A549 (cell line): ENCODE measurements at regions not wholly inside any gene's neighbourhood (a gene's known extent, or its start where the extent isn't known, plus 50 kb on each side); places are given as distances from the start of the nearest gene placed in this dataset.

Source experiments
- ATAC-seq, 2 experiments: fragments of 200-7000 bp in 1 of 2; fragments of >200 bp in 1 of 2; cut with Nextera tagmentation in 1 of 2; cut with Tn5 transposase in 1 of 2; 3 replicates each; pipeline versions ENCODE4 v1.8.0 to v1.9.1; 2018 to 2020; ENCODE audit warnings: mild to moderate bottlenecking in 1 of 2, moderate library complexity in 1 of 2
- CTCF ChIA-PET: fragments of 300-600 bp; sonication (Branson Sonifier 250); formaldehyde crosslinking; extraction: SDS; loops from one replicate; lab custom pipeline; 2021; ENCODE audit warnings: antibody characterized with exemption, inconsistent platforms; lab: Yijun Ruan, JAX
- POLR2A ChIA-PET: fragments of 350-600 bp; formaldehyde crosslinking; extraction: SDS; loops from one replicate; lab custom pipeline; 2021; ENCODE audit warnings: antibody characterized with exemption, inconsistent platforms; lab: Yijun Ruan, JAX
- DNase-seq, 2 experiments: peaks; one replicate each; pipeline versions ENCODE4 v3.0.0 to v3.0.0-alpha.2; 2011 to 2016; ENCODE audit warnings: low read depth in 1 of 2, low spot score in 1 of 2
- FAIRE-seq: peaks from 2 replicates; lab custom pipeline; 2011; peaks lifted over from hg19 to GRCh38; lab: Jason Lieb, UNC
- H3K27ac ChIP-seq, 2 experiments: fragments of >200 bp; sonication (Bioruptor Twin); formaldehyde crosslinking; 3 replicates each; pipeline ENCODE4 v1.5.1; 2016 to 2017
- H3K4me1 ChIP-seq: fragments of >200 bp; sonication (Bioruptor Twin); formaldehyde crosslinking; 3 replicates; pipeline ENCODE4 v1.6.1; 2016
- H3K4me2 ChIP-seq: fragments of >200 bp; sonication (Bioruptor Twin); formaldehyde crosslinking; 3 replicates; pipeline ENCODE4 v1.6.1; 2016
- H3K4me3 ChIP-seq: fragments of >200 bp; sonication (Bioruptor Twin); formaldehyde crosslinking; 3 replicates; pipeline ENCODE4 v1.5.1; 2016
- H3K9me3 ChIP-seq: fragments of >200 bp; sonication (Bioruptor Twin); formaldehyde crosslinking; 3 replicates; pipeline ENCODE4 v1.6.1; 2016
- CEBPB ChIP-seq, 2 experiments: fragments of >200 bp in 1 of 2; sonication (Bioruptor Twin) in 1 of 2; formaldehyde crosslinking in 1 of 2; IDR thresholded peaks; 2 replicates each; pipeline ENCODE4 v1.6.1; 2012 to 2016
- CHD2 ChIP-seq: fragments of 150-350 bp; IDR thresholded peaks from 2 replicates; pipeline ENCODE4 v1.6.1; 2014; ENCODE audit warnings: low read length; ENCODE audit not compliant: partially characterized antibody
- CHD4 ChIP-seq: fragments of 200-600 bp; sonication (generic); IDR thresholded peaks from 2 replicates; pipeline ENCODE4 v1.6.1; 2016; ENCODE audit warnings: antibody characterized with exemption, mild to moderate bottlenecking, borderline replicate concordance
- EHF ChIP-seq: fragments of 250-450 bp; sonication (Bioruptor Pico); IDR thresholded peaks from 2 replicates; pipeline ENCODE4 v1.5.0; 2020; ENCODE audit warnings: mild to moderate bottlenecking
- FOSL2 ChIP-seq, 2 experiments: fragments of 450-650 bp in 1 of 2; fragments of >200 bp in 1 of 2; sonication (Bioruptor Twin) in 1 of 2; formaldehyde crosslinking; IDR thresholded peaks; 2 replicates each; pipeline versions ENCODE4 v1.5.0 to v1.6.1; 2016 to 2020; ENCODE audit warnings: mild to moderate bottlenecking in 1 of 2, moderate library complexity in 1 of 2
- GATA3 ChIP-seq: IDR thresholded peaks from 2 replicates; pipeline ENCODE4 v1.6.1; 2012; ENCODE audit warnings: borderline replicate concordance
- HOXB13 ChIP-seq: fragments of 250-450 bp; sonication (Bioruptor Pico); IDR thresholded peaks from 2 replicates; pipeline ENCODE4 v1.5.0; 2020; ENCODE audit warnings: low read depth, mild to moderate bottlenecking, moderate library complexity
- HOXB5 ChIP-seq: fragments of 250-450 bp; sonication (Bioruptor Pico); IDR thresholded peaks from 2 replicates; pipeline ENCODE4 v1.5.0; 2020; ENCODE audit warnings: mild to moderate bottlenecking, moderate library complexity
- KDM5A ChIP-seq: fragments of 200-600 bp; sonication (generic); IDR thresholded peaks from 2 replicates; pipeline ENCODE4 v1.6.1; 2016; ENCODE audit warnings: antibody characterized with exemption, mild to moderate bottlenecking
- MYC ChIP-seq: IDR thresholded peaks from 2 replicates; pipeline ENCODE4 v1.6.1; 2012; ENCODE audit warnings: mild to moderate bottlenecking, inconsistent platforms, low read length, improper control_type of control experiment, borderline replicate concordance
- NFE2L2 ChIP-seq: fragments of 150-350 bp; conservative IDR thresholded peaks from 2 replicates; pipeline ENCODE4 v1.6.1; 2014; ENCODE audit warnings: low read length
- NPAS2 ChIP-seq: fragments of 250-450 bp; sonication (Bioruptor Pico); IDR thresholded peaks from 2 replicates; pipeline ENCODE4 v1.8.0; 2022; ENCODE audit warnings: mild to moderate bottlenecking, moderate library complexity, borderline replicate concordance
- PHF8 ChIP-seq: fragments of 200-600 bp; sonication (generic); IDR thresholded peaks from 2 replicates; pipeline ENCODE4 v1.6.1; 2016; ENCODE audit warnings: low read depth, mild to moderate bottlenecking, antibody characterized with exemption, moderate library complexity, borderline replicate concordance
- POLR2A ChIP-seq: IDR thresholded peaks from 2 replicates; pipeline ENCODE4 v1.6.1; 2012; ENCODE audit warnings: mild to moderate bottlenecking, low read length
- POLR2AphosphoS2 ChIP-seq: conservative IDR thresholded peaks from 2 replicates; pipeline ENCODE4 v1.6.1; 2012; ENCODE audit warnings: low read length, improper control_type of control experiment, inconsistent platforms
- RARB ChIP-seq: fragments of 250-450 bp; sonication (Bioruptor Pico); IDR thresholded peaks from 2 replicates; pipeline ENCODE4 v1.8.0; 2021; ENCODE audit warnings: mild to moderate bottlenecking, moderate library complexity
- RNF2 ChIP-seq: fragments of 200-600 bp; sonication (generic); IDR thresholded peaks from 2 replicates; pipeline ENCODE4 v1.6.1; 2016; ENCODE audit warnings: low read depth, mild to moderate bottlenecking, antibody characterized with exemption, moderate library complexity, borderline replicate concordance
- TFCP2L1 ChIP-seq: fragments of 250-450 bp; sonication (Bioruptor Pico); IDR thresholded peaks from 2 replicates; pipeline ENCODE4 v1.5.0; 2021; ENCODE audit warnings: mild to moderate bottlenecking
- ZSCAN20 ChIP-seq: fragments of 250-450 bp; sonication (Bioruptor Pico); IDR thresholded peaks from 2 replicates; pipeline ENCODE4 v1.8.0; 2022; ENCODE audit warnings: mild to moderate bottlenecking, moderate library complexity
- WGBS: methylation state at CpG from one replicate; pipeline ENCODE4 v1.1.6; 2017; ENCODE audit errors: missing lambda C conversion rate; 5-methylcytosine and 5-hydroxymethylcytosine counted together
- TF ChIP-seq, protein P1 (sequence below): fragments of 250-450 bp; sonication (Bioruptor Pico); IDR thresholded peaks from 2 replicates; pipeline ENCODE4 v1.5.0; 2021; ENCODE audit warnings: mild to moderate bottlenecking, moderate library complexity, borderline replicate concordance
- TF ChIP-seq, protein P2 (sequence below): fragments of >200 bp; sonication (Bioruptor Twin); formaldehyde crosslinking; IDR thresholded peaks from 2 replicates; pipeline ENCODE4 v1.6.1; 2016
- TF ChIP-seq, protein P3 (sequence below): fragments of 200-600 bp; sonication (generic); IDR thresholded peaks from 2 replicates; pipeline ENCODE4 v1.6.1; 2016; ENCODE audit warnings: antibody characterized with exemption, mild to moderate bottlenecking, moderate library complexity
- TF ChIP-seq, protein P4 (sequence below): fragments of >200 bp; sonication (Bioruptor Twin); formaldehyde crosslinking; IDR thresholded peaks from 3 replicates; pipeline ENCODE4 v1.6.1; 2016

DNA sequence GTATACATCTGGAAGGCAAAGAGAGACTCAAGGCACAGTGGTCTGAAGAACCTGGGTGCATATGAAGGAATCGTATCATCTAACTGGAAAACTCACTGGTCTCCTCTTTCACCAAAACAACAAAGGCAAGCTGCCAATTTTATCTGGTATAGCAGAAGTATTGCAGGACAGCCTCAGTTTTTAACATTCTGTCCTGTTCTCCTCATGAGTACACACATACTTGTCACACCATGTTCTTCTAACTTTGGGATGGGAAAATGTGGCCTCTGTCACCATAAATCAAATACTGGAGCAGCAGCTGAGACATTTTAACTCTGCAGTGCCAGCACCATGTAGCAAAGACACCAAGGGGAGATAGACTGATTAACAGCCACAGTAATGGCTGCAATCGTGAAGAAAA lies 199.1 kb upstream of the CNR1 start:
- no peak for DNase-seq
- Histone ChIP-seq H3K4me2 (no peak overlapping the region), H3K27ac (peak overlapping the region; percentile 54 to 56; a peak in 3 of 6 replicates), H3K4me3 (no peak overlapping the region), H3K9me3 (no peaks in the 10 kb centered on the region; the same call in 2 of the 3 replicates), H3K4me1 (peaks cover 33% of the 10 kb centered on the region)
- TF ChIP-seq, protein P1, sequence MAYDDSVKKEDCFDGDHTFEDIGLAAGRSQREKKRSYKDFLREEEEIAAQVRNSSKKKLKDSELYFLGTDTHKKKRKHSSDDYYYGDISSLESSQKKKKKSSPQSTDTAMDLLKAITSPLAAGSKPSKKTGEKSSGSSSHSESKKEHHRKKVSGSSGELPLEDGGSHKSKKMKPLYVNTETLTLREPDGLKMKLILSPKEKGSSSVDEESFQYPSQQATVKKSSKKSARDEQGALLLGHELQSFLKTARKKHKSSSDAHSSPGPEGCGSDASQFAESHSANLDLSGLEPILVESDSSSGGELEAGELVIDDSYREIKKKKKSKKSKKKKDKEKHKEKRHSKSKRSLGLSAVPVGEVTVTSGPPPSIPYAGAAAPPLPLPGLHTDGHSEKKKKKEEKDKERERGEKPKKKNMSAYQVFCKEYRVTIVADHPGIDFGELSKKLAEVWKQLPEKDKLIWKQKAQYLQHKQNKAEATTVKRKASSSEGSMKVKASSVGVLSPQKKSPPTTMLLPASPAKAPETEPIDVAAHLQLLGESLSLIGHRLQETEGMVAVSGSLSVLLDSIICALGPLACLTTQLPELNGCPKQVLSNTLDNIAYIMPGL (CRISPR knock-in tag), result no peak
- TF ChIP-seq TFCP2L1 (no peak), HOXB5 (CRISPR knock-in tag) (no peak), NFE2L2 (no peak), MYC (no peak), POLR2A (no peak), FOSL2 (IDR thresholded peaks at IDR 0.05) (no peak), FOSL2 (CRISPR knock-in tag; IDR thresholded peaks at IDR 0.05) (no peak)
- WGBS, result 69% methylated on average over 2 of the region's 2 CpGs
- FAIRE-seq, result no peak
- ChIA-PET CTCF (no interaction called here), POLR2A (no interaction called here)
- ATAC-seq, result no peak

DNA sequence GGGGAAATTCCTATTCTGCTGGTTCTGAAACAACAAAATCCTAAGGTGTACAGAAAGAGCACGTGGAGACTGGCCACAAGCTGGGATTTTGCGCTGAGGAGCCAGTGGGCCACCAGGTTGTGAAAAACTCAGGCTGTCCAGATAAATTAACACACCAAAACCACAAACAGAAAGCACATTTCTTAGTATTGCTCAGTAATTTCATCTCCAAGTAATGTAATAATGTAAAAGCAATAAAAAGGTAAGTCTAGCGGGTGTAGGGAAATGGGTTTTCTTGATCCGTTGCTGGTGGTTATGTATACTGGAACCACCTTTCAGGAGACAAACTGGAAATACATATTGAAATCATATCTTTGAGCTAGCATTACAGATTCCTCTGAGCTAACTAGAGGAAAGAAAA lies 195.6 kb upstream of the CNR1 start:
- H3K4me1 ChIP-seq, result peaks cover 29% of the 10 kb centered on the region
- ATAC-seq (no peak), FAIRE-seq (no peak), DNase-seq (no peak)
- WGBS, result 77% methylated on average over 4 of the region's 4 CpGs
- H3K27ac ChIP-seq, result peak overlapping the region; percentile 84 to 90
- H3K4me2 ChIP-seq, result no peak overlapping the region
- POLR2A ChIA-PET, result no interaction called here
- TF ChIP-seq, protein P2, sequence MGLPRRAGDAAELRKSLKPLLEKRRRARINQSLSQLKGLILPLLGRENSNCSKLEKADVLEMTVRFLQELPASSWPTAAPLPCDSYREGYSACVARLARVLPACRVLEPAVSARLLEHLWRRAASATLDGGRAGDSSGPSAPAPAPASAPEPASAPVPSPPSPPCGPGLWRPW, result no peak
- TF ChIP-seq EHF (CRISPR knock-in tag) (no peak), HOXB13 (CRISPR knock-in tag) (no peak), ZSCAN20 (CRISPR knock-in tag) (no peak), NPAS2 (CRISPR knock-in tag) (no peak), RNF2 (no peak), PHF8 (no peak), RARB (CRISPR knock-in tag) (no peak), CHD2 (no peak), KDM5A (no peak), CEBPB (IDR thresholded peaks at IDR 0.05) (no peak), CHD4 (no peak), GATA3 (no peak), POLR2A (no peak), MYC (no peak), POLR2AphosphoS2 (no peak)
- TF ChIP-seq, protein P3, sequence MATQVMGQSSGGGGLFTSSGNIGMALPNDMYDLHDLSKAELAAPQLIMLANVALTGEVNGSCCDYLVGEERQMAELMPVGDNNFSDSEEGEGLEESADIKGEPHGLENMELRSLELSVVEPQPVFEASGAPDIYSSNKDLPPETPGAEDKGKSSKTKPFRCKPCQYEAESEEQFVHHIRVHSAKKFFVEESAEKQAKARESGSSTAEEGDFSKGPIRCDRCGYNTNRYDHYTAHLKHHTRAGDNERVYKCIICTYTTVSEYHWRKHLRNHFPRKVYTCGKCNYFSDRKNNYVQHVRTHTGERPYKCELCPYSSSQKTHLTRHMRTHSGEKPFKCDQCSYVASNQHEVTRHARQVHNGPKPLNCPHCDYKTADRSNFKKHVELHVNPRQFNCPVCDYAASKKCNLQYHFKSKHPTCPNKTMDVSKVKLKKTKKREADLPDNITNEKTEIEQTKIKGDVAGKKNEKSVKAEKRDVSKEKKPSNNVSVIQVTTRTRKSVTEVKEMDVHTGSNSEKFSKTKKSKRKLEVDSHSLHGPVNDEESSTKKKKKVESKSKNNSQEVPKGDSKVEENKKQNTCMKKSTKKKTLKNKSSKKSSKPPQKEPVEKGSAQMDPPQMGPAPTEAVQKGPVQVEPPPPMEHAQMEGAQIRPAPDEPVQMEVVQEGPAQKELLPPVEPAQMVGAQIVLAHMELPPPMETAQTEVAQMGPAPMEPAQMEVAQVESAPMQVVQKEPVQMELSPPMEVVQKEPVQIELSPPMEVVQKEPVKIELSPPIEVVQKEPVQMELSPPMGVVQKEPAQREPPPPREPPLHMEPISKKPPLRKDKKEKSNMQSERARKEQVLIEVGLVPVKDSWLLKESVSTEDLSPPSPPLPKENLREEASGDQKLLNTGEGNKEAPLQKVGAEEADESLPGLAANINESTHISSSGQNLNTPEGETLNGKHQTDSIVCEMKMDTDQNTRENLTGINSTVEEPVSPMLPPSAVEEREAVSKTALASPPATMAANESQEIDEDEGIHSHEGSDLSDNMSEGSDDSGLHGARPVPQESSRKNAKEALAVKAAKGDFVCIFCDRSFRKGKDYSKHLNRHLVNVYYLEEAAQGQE, result no peak
- TF ChIP-seq, protein P4, sequence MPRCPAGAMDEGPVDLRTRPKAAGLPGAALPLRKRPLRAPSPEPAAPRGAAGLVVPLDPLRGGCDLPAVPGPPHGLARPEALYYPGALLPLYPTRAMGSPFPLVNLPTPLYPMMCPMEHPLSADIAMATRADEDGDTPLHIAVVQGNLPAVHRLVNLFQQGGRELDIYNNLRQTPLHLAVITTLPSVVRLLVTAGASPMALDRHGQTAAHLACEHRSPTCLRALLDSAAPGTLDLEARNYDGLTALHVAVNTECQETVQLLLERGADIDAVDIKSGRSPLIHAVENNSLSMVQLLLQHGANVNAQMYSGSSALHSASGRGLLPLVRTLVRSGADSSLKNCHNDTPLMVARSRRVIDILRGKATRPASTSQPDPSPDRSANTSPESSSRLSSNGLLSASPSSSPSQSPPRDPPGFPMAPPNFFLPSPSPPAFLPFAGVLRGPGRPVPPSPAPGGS, result no peak
- TF ChIP-seq, protein P1 (CRISPR knock-in tag), result no peak
- H3K9me3 ChIP-seq, result no peaks in the 10 kb centered on the region
- CTCF ChIA-PET, result no interaction called here
- no peak overlapping the region for H3K4me3 ChIP-seq
